ENCODE measurements at regions not wholly inside any gene's neighbourhood (a gene's known extent, or its start where the extent isn't known, plus 50 kb on each side); places are given as distances from the start of the nearest gene placed in this dataset.

DNA sequence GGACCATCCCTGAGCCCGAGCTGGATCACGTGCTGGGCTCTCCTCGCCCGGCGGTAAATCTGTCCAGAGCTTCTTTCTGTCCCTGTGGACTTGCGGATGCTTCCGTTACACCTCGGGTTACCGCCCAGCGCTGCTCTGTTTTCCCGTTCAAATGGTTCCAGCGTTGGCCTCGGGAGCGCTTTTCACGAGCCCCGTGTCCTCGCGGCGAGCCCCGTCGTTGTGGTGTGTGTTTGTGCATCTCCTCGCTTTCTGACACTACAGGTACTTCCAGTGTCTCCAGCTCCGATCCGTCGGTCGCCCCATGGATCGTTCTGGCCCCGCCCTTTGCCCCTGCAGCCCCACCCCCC is 77.4 kb downstream of the RTP5 start:
- 73% methylated on average over 28 of the region's 28 CpGs for WGBS
- Histone ChIP-seq H3K4me3 (ENCODE audit: low read depth, low read length) (no peak overlapping the region), H3K36me3 (ENCODE audit: insufficient read depth) (no peaks in the 10 kb centered on the region), H3K27ac (ENCODE audit: low read depth) (no peak overlapping the region), H3K4me1 (ENCODE audit: insufficient read depth) (no peaks in the 10 kb centered on the region)
- DNase-seq (ENCODE audit: extremely low spot score): no peak

DNA sequence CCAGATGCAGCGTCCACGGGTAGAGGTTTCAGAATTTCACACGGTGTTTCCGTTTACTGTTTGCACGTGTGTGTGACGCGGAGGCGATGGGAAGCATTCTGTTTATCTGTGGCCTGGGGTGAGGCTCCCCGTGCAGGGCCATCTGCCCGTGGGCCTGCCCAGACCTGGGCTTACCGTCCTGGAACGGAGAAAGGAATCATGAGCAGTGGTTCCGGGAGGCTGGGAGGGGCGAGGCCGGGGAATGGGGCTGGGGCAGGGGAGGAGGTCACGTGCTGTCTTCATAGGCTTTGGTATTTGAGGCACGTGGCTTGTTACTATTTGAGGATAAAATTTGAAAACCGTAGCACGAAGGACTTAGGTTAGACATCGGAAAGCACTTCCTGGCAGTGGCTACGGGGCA is 77.9 kb downstream of the RTP5 start:
- no peak overlapping the region for H3K4me3 ChIP-seq (ENCODE audit: low read depth, low read length)
- H3K4me1 ChIP-seq (ENCODE audit: insufficient read depth): no peaks in the 10 kb centered on the region
- 80% methylated on average over 21 of the region's 21 CpGs for WGBS
- no peak overlapping the region for H3K27ac ChIP-seq (ENCODE audit: low read depth)
- H3K36me3 ChIP-seq (ENCODE audit: insufficient read depth): no peaks in the 10 kb centered on the region
- no peak for DNase-seq (ENCODE audit: extremely low spot score)

DNA sequence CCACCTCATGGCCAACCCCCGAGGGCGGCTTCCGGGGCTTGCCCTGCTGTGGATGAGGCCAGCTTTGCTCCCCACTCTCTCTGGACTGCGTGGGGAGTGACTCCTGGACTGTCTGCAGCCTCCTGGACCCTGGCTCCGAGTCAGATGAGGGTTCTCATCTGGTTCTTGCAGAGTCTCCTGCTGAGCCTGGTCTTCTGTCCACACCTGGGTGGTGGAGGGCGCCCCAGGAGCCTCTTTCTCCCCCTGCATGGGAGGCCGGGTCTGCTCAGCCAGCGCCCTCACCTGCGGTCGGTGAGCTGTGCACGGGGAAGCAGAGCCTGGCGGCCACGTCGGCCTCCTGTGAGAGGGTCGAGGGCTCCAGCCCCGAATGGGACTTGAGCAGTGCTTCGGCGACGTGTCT is 78.3 kb downstream of the RTP5 start:
- Histone ChIP-seq H3K27ac (ENCODE audit: low read depth) (no peak overlapping the region), H3K4me3 (ENCODE audit: low read depth, low read length) (no peak overlapping the region), H3K4me1 (ENCODE audit: insufficient read depth) (no peaks in the 10 kb centered on the region), H3K36me3 (ENCODE audit: insufficient read depth) (no peaks in the 10 kb centered on the region)
- DNase-seq (ENCODE audit: extremely low spot score): no peak
- 91% methylated on average over 19 of the region's 19 CpGs for WGBS

DNA sequence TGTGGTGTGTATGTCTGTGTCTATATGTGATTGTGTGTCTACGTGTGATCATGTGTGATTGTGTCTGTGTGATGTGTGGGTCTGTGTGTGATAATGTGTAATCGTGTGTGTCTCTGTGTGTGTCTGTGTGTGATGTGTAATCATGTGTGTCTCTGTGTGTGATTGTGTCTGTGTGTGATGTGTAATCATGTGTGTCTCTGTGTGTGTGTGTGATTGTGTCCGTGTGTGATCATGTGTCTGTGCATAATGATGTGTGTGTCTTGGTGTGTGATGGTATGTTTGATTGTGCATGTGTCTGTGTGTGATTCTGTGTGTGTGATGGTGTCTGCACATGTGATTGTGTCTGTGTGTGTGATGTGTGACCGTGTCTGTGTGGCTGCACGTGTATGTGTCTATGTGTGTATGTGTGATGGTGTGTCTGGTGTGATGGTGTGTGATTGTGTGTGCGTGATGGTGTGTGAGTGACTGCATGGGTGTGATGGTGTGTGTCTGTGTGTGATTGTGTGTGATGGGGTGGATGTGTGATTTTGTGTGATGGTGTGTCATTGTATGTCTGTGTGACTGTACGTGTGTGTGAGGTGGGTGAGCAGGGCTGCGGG is 78.9 kb downstream of the RTP5 start:
- no peak for DNase-seq (ENCODE audit: extremely low spot score)
- H3K27ac ChIP-seq (ENCODE audit: low read depth): no peak overlapping the region
- H3K4me1 ChIP-seq (ENCODE audit: insufficient read depth): no peaks in the 10 kb centered on the region
- H3K36me3 ChIP-seq (ENCODE audit: insufficient read depth): no peaks in the 10 kb centered on the region
- WGBS: 71% methylated on average over 8 of the region's 8 CpGs
- no peak overlapping the region for H3K4me3 ChIP-seq (ENCODE audit: low read depth, low read length)

DNA sequence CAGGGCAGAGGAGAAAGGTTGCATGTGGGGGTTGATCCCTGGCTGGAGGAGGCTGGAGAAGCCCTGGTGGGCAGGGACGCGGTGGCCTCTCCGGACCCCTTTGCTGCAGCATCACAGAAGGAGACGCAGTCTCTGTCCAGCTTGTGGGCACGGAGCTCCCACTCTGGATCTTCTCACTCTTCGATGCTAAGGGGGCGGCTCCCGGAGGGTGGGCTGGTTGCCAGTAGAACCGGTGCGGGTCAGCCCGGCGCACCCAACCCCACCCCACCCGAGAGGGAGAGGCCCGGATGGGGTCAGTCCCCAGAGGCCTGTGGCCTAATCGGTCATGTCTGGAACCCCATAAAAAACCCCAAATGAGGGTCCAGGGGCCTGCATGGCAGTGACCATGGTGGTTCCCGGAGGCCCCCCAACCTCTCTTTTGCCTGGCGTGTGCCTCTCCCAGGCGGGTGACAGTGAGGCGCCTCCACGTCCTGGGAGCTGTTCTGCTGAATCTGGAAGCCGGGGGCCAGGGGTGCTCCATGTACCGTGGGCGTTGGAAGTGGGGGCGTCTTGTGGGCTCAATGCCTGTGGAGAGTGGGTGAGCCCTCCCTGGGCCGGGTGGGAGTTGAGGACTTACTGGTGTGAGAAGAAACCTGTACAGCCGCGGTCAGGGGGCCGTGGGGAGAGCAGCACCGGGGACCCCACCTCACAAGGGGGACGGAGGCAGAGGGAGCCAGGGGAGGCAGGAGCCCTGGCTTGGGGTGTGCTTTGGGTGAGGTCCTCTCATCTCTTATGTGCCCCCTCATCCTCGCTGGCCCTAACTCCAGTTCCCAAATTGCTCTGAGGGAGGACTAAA is 79.6 kb downstream of the RTP5 start:
- H3K27ac ChIP-seq (ENCODE audit: low read depth): no peak overlapping the region
- no peak for DNase-seq (ENCODE audit: extremely low spot score)
- no peak overlapping the region for H3K4me3 ChIP-seq (ENCODE audit: low read depth, low read length)
- WGBS: 72% methylated on average over 31 of the region's 31 CpGs
- H3K36me3 ChIP-seq (ENCODE audit: insufficient read depth): no peaks in the 10 kb centered on the region
- H3K4me1 ChIP-seq (ENCODE audit: insufficient read depth): no peaks in the 10 kb centered on the region

DNA sequence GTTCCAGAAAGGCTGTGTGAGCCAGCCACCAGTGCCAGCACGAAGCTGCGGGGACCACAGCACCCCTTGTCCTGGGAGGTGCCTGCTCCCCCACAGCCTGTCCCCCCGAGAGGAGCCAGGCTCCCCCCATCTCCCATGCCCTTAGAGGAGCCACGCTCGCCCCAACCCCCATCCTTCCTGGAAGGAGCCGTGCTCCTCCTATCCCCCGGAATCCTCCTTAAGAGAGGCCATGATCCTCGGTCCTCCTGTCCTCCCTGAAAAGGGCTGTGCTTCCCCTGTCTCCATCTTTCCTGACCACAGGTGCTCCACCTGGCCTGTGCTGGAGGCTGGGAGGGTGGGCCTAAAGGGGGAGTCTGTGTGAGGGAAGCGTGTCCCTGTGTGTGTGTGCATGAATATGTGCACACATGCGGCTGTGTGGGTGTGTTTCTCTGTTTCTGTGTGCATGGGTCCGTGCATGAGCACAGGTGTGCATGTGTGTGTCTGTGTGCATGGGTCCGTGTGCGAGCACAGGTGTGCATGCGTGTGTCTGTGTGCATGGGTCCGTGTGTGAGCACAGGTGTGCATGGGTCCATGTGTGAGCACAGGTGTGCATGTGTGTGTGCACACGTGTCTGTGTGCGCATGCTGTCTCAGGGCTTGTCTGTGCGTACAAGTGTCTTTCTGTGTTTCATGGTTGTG is 80.3 kb downstream of the RTP5 start:
- no peaks in the 10 kb centered on the region for H3K4me1 ChIP-seq (ENCODE audit: insufficient read depth)
- no peak for DNase-seq (ENCODE audit: extremely low spot score)
- H3K36me3 ChIP-seq (ENCODE audit: insufficient read depth): no peaks in the 10 kb centered on the region
- H3K27ac ChIP-seq (ENCODE audit: low read depth): no peak overlapping the region
- WGBS: 88% methylated on average over 18 of the region's 18 CpGs
- H3K4me3 ChIP-seq (ENCODE audit: low read depth, low read length): no peak overlapping the region

DNA sequence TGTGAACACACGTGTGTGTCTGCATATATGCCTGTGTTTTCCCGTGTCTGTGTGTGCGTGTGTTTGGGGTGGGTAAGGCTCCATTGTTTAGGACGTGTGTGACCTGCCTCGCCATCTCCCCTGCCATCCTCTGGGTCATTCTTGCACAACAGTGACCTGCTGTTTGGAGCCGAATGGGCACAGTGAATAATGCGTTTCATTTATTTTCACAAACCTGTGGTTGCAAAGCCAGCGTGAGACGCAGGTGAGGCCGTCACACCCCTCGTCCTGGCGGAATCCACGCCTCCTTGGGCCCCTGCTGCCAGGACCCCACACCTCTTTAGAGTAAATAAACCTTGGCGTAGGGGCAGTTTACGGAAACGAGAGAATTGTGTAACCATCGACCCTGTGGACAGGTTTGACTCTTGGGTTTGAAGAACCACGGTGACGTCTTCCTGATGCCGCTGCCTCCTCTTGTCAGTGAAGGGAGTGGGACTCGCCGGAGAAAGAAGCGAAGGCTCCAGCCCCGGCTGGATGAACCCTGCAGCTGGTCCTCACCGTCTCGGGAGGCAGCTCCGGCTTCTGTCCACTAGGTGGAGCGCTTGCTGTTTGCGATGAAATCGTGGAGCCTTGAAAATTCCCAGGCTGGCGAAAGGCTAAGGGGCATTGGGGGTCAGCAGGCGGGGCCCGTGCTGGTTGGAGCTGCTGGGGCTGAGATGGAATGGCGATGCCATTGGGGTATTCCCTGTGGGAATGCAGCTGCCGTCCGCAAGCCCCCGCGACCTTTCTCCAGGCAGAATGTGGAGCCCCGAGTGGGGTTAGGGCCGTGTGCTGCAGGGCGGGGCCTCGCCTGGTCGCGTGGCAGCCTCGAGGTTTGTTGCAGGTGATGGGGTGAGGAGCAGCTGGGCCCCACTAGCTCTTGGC is 81.1 kb downstream of the RTP5 start:
- Histone ChIP-seq H3K4me1 (ENCODE audit: insufficient read depth) (no peaks in the 10 kb centered on the region), H3K36me3 (ENCODE audit: insufficient read depth) (no peaks in the 10 kb centered on the region), H3K27ac (ENCODE audit: low read depth) (no peak overlapping the region), H3K4me3 (ENCODE audit: low read depth, low read length) (no peak overlapping the region)
- 30% methylated on average over 45 of the region's 45 CpGs for WGBS
- DNase-seq (ENCODE audit: extremely low spot score): peak; percentile 32

DNA sequence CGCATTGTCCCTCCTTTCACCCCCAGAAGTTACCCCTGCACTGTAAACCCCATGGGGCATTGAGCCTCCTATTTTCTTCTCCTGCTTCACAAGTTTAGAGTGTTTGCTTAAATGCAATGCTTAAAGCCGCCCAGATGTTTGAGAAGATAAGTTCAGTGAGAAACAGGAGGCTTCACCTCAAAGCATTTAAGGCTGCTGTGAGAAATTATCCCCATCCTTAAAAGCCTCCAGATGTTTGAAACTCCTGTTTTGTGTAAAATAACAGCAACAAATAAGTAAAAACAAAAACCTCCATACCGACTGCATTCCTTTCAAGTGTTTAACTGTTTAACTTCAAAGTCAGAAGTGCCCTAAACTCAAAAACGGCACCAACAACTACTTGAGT is 81.8 kb downstream of the RTP5 start:
- Histone ChIP-seq H3K27ac (ENCODE audit: low read depth) (no peak overlapping the region), H3K4me3 (ENCODE audit: low read depth, low read length) (no peak overlapping the region), H3K4me1 (ENCODE audit: insufficient read depth) (no peaks in the 10 kb centered on the region), H3K36me3 (ENCODE audit: insufficient read depth) (no peaks in the 10 kb centered on the region)
- WGBS: 41% methylated on average over 4 of the region's 4 CpGs
- no peak for DNase-seq (ENCODE audit: extremely low spot score)

DNA sequence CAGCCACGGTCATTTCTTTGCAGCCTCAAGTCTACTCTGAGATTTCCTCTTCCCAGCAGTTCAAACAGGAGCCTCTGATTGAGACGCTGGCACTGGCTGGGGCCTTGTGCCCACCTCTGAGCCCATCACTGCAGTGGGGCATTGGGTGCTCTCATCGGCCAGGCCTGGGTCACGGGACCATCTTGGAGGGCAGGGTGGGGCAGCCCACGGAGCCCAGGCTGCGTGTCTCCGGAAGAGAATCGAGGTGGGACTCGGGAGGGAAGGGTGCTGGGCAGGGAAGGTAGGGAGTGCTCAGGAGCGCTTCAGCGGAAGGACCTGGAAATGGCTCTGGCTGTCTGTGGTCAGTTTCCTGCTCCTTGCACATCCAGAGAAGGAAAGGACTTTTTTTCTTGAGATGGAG is 82.4 kb downstream of the RTP5 start:
- Histone ChIP-seq H3K36me3 (ENCODE audit: insufficient read depth) (no peaks in the 10 kb centered on the region), H3K4me1 (ENCODE audit: insufficient read depth) (no peaks in the 10 kb centered on the region), H3K4me3 (ENCODE audit: low read depth, low read length) (no peak overlapping the region), H3K27ac (ENCODE audit: low read depth) (no peak overlapping the region)
- WGBS: 95% methylated on average over 11 of the region's 11 CpGs
- DNase-seq (ENCODE audit: extremely low spot score): no peak

DNA sequence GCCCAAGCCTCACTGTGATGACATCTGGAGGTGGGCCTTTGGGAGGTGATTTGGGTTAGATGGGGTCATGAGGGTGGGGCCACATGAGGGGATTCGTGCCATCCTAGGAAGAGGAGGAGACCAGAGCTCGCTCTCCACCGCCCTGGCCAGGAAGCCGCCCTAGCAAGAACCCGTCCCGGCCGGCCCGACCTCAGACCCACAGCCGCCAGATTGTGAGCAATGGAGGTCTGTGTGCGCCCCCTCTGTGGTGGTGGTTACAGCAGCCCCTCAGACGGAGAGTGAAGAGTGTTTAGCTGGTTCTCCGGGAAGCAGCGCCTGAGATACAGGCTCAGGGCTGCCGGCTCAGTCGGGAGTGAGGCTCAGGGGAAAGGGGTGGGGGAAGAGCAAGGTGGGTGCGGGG is 83.3 kb downstream of the RTP5 start:
- no peak for DNase-seq (ENCODE audit: extremely low spot score)
- Histone ChIP-seq H3K36me3 (ENCODE audit: insufficient read depth) (no peaks in the 10 kb centered on the region), H3K4me3 (ENCODE audit: low read depth, low read length) (no peak overlapping the region), H3K4me1 (ENCODE audit: insufficient read depth) (no peaks in the 10 kb centered on the region), H3K27ac (ENCODE audit: low read depth) (no peak overlapping the region)
- WGBS: 82% methylated on average over 16 of the region's 16 CpGs

DNA sequence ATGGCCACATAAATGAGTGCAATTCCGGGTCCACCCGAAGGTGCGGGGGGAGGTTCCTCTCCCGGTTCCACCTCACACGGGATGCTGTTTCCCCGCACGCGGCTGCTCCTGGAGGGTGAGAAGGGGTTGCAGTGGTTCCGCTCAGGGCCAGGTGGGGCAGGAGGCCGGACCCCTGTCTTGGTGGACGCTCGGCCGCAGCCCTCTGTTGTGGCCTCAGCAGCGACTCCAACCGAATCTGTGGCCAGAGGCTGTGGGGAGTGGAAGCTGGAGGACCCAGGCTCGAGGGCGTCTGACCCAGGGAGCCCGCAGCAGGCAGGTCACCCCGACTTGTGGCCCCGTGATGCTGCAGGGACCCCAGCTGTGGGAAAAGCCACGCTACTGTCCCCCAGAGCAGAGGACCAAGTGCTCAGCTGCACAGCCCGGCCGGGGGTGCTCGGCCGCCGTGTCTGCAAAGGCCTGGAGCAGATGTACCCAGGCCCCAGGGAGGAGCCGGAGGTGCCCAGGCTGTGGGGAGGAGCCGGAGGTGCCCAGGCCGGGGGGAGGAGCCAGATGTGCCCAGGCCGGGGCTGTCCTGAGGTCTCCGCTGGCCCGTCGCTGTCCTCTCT is 83.9 kb downstream of the RTP5 start:
- 94% methylated on average over 33 of the region's 33 CpGs for WGBS
- no peaks in the 10 kb centered on the region for H3K36me3 ChIP-seq (ENCODE audit: insufficient read depth)
- no peak overlapping the region for H3K27ac ChIP-seq (ENCODE audit: low read depth)
- no peak for DNase-seq (ENCODE audit: extremely low spot score)
- H3K4me1 ChIP-seq (ENCODE audit: insufficient read depth): no peaks in the 10 kb centered on the region
- H3K4me3 ChIP-seq (ENCODE audit: low read depth, low read length): no peak overlapping the region

DNA sequence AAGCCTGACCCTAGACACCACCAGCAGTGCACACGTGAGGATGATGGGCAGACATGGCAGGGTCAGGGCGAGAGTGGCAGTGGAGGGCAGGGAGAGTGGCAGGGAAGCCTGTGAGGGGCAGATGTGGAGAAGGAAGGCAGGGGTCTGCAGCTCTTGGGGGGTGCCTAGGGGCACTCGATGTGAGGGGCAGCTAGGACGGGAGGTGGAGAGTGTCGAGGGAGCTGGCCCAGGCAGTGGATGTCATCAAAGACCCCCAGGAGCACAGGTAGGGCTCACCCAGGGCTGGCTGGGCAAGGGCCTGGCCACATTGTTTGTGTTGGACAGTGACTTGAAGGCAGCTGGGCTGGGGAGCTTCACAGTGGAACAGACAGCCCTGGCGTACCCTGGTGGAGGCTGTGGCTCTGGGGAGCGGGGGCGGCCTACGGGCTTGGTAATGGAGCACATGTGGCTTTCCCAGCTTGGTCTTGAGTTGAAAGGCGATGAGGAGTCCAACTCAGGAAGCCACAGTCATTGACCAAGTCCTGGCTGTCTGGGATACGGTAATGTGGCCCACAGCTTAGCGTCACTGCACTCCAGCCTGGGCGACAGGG is 87.1 kb downstream of the RTP5 start:
- WGBS: 91% methylated on average over 13 of the region's 13 CpGs
- Histone ChIP-seq H3K36me3 (ENCODE audit: insufficient read depth) (no peaks in the 10 kb centered on the region), H3K4me3 (ENCODE audit: low read depth, low read length) (no peak overlapping the region), H3K4me1 (ENCODE audit: insufficient read depth) (no peaks in the 10 kb centered on the region), H3K27ac (ENCODE audit: low read depth) (no peak overlapping the region)
- no peak for DNase-seq (ENCODE audit: extremely low spot score)

DNA sequence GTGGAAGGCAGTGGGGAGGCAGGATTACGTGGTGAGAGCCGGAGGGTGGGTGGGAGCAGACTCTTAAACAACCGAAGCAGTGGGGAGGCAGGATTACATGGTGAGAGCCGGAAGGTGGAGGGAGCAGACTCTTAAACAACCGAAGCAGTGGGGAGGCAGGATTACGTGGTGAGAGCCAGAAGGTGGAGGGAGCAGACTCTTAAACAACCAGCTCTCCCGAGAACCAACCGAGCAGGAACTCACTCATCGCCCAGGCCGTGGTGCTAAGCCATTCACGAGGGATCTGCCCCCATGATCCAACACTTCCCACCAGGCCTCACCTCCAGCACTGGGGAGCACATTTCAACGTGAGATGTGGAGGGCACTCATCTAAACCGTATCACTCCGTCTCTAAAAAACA is 87.7 kb downstream of the RTP5 start:
- no peaks in the 10 kb centered on the region for H3K36me3 ChIP-seq (ENCODE audit: insufficient read depth)
- H3K4me1 ChIP-seq (ENCODE audit: insufficient read depth): no peaks in the 10 kb centered on the region
- no peak overlapping the region for H3K4me3 ChIP-seq (ENCODE audit: low read depth, low read length)
- DNase-seq (ENCODE audit: extremely low spot score): no peak
- WGBS: 85% methylated on average over 14 of the region's 14 CpGs
- no peak overlapping the region for H3K27ac ChIP-seq (ENCODE audit: low read depth)
